ENCODE measurements at regions not wholly inside any gene's neighbourhood (a gene's known extent, or its start where the extent isn't known, plus 50 kb on each side); places are given as distances from the start of the nearest gene placed in this dataset.

DNA sequence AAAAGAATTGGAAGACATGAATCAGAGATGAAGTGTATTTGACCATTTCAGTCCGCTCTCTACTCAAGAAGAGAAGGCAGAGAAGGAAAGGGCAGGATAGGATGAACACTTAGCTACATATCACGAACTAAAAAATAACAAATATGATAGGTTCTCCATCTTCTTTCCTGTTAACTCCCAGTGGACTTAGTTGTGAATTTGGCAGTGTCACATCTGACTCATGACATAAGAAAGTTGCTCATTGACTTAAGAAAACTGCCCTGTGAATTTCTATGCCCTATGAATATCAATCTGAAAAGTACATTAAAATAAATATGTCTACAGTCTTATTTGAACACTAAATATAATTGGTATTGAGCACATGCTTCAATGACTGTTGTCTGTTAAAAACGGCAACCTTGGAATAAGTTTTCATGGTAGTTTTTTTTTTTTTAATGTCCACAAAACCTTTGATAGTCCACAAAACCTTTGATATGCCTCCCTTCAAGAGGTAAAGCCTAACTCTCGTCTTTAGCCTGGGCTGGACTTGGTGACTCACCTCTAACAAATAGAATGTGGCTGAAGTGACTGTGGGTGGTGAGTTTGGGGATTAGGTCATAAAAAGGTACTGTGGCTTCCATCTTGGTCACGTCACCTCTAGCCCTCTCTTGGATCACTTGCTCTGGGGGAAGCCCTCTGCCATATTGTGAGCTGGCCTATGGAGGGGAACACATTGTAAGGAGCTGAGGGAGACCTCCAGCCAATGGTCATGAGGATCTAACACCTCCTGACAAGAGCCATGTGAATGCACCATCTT is 184.7 kb upstream of the S100G start:
- no peak for DNase-seq (ENCODE audit: low spot score in 2 of 2)

DNA sequence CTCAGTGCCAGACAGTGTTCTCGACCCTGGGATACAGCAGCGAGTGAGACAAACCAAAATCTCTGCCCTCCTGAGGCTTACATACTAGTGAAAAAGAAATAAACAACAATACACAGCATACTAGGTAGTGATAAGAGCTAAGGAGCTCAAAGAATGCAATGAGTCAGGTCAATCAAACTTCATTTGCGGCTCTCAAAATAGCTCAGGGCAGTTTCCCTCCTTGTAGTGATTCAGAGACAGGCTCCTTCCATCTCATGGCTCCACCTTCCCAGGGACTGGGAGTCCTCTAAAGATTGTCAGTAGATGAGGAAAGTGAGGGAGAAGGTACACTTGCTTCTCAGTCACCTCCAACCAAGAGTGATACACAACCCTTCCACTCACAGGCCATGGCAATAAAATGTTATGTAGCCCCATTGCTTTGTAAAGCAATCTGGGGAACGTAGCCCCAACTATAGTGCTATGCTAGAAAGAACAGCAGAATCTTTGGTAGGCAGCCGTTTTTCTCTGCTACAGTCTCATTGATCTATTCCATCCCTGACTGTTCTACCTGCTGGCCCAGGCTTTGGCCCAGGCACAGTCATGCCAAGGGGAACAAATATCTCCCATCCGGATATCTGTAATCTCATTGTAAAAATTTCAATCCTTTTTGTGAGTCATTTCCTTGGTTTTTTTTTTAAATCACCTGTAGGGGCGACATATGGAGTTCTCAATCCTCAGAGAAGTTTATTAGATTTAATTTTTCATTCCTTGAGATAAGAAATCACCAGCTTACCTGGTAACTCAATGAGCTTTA is 183.1 kb upstream of the S100G start:
- H3K4me1 ChIP-seq = peaks cover 7% of the 10 kb centered on the region
- in situ Hi-C loops (cut with MboI; ENCODE audit: low sequenced_read_pairs) = no loop called here
- no peak for DNase-seq (ENCODE audit: low spot score in 2 of 2)
- no peak overlapping the region for H3K4me3 ChIP-seq
- peaks cover 27% of the 10 kb centered on the region for H3K27me3 ChIP-seq (ENCODE audit: low read depth)
- no peaks in the 10 kb centered on the region for H3K36me3 ChIP-seq (replicated peaks)
- no peaks in the 10 kb centered on the region for H3K9me3 ChIP-seq

More for the DNA sequence above, 184.7 kb upstream of the S100G start:
- H3K4me3 ChIP-seq = no peak overlapping the region
- no peaks in the 10 kb centered on the region for H3K36me3 ChIP-seq (replicated peaks)
- no peaks in the 10 kb centered on the region for H3K9me3 ChIP-seq
- H3K4me1 ChIP-seq = peaks cover 7% of the 10 kb centered on the region
- H3K27me3 ChIP-seq (ENCODE audit: low read depth) = peaks cover 21% of the 10 kb centered on the region
- in situ Hi-C loops (cut with MboI; ENCODE audit: low sequenced_read_pairs) = no loop called here

DNA sequence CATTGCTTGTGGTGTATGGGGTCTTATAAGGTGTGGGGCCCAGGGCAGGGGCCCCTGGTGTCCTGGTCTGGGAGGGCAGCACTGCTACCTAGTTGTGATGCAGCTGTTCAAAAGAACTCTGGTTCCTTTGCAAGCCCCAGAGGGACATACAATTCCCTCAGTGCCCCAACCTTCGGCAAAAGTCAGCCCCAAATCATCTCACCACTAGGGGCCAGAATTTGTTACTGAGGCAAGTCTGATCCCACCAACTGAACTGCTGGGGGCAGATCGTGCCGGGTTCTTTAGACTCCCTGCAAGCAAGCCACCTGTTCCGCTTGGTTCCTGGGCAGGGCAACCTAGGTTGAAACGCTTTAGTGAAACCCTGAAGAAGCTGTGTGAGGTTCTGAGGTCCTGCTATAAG is 180.1 kb upstream of the S100G start:
- no peaks in the 10 kb centered on the region for H3K36me3 ChIP-seq (replicated peaks)
- no peak overlapping the region for H3K4me3 ChIP-seq
- H3K27me3 ChIP-seq (ENCODE audit: low read depth) = peaks cover 40% of the 10 kb centered on the region
- no peaks in the 10 kb centered on the region for H3K9me3 ChIP-seq
- DNase-seq (ENCODE audit: low spot score in 2 of 2) = peak in 1 of 2 experiments; percentile 17
- H3K4me1 ChIP-seq = 0 out of 2 replicates have a peak, but pooled peaks cover 2% of the 10 kb centered on the region
- in situ Hi-C loops (cut with MboI; ENCODE audit: low sequenced_read_pairs) = no loop called here

- DNase-seq (ENCODE audit: low spot score in 2 of 2) = no peak
- no peaks in the 10 kb centered on the region for H3K9me3 ChIP-seq
- peaks cover 34% of the 10 kb centered on the region for H3K27me3 ChIP-seq (ENCODE audit: low read depth)
- no peaks in the 10 kb centered on the region for H3K4me1 ChIP-seq
- in situ Hi-C loops (cut with MboI; ENCODE audit: low sequenced_read_pairs) = no loop called here
- H3K4me3 ChIP-seq = no peak overlapping the region
- H3K36me3 ChIP-seq (replicated peaks) = no peaks in the 10 kb centered on the region
Measured at GRCh38 chrX:16472345-16472744, 177.6 kb upstream of the S100G start.

GRCh38 chrX:16474511-16474910 is 175.4 kb upstream of the S100G start:
- H3K4me1 ChIP-seq = no peaks in the 10 kb centered on the region
- DNase-seq (ENCODE audit: low spot score in 2 of 2) = no peak
- H3K9me3 ChIP-seq = no peaks in the 10 kb centered on the region
- in situ Hi-C loops (cut with MboI; ENCODE audit: low sequenced_read_pairs) = no loop called here
- no peaks in the 10 kb centered on the region for H3K36me3 ChIP-seq (replicated peaks)
- H3K4me3 ChIP-seq = no peak overlapping the region
- peaks cover 22% of the 10 kb centered on the region for H3K27me3 ChIP-seq (ENCODE audit: low read depth)

DNA sequence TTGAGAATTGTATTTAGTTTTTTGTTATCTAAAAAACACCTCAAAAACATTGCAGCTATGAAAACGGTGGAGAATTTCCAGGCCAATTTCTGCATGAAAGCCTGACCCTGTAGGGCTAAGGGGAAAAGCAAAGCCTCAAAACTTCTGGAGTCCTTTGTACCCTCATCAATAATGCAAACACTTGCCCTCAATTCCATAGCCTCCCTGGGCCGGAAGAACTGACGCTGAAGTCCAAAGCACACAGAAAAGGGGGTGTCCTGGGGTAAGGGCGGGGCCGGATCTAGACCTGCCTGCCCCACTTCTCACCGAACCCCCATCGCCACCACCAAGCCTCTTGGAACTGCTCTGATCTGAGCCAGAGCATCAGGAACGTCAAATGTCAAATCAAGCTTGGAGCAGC is 173.9 kb upstream of the S100G start:
- in situ Hi-C loops (cut with MboI; ENCODE audit: low sequenced_read_pairs) = no loop called here
- Histone ChIP-seq H3K9me3 (no peaks in the 10 kb centered on the region), H3K4me1 (no peaks in the 10 kb centered on the region), H3K36me3 (replicated peaks) (no peaks in the 10 kb centered on the region), H3K4me3 (no peak overlapping the region), H3K27me3 (ENCODE audit: low read depth) (peaks cover 21% of the 10 kb centered on the region)
- DNase-seq (ENCODE audit: low spot score in 2 of 2) = no peak

GRCh38 chrX:16476692-16477091 is 173.3 kb upstream of the S100G start:
- Histone ChIP-seq H3K27me3 (ENCODE audit: low read depth) (peaks cover 14% of the 10 kb centered on the region), H3K4me3 (no peak overlapping the region), H3K9me3 (no peaks in the 10 kb centered on the region), H3K36me3 (replicated peaks) (no peaks in the 10 kb centered on the region), H3K4me1 (no peaks in the 10 kb centered on the region)
- in situ Hi-C loops (cut with MboI; ENCODE audit: low sequenced_read_pairs) = no loop called here
- no peak for DNase-seq (ENCODE audit: low spot score in 2 of 2)

GRCh38 chrX:16479206-16479869 is 170.6 kb upstream of the S100G start:
- in situ Hi-C loops (cut with MboI; ENCODE audit: low sequenced_read_pairs) = no loop called here
- no peak overlapping the region for H3K4me3 ChIP-seq
- peaks cover 8% of the 10 kb centered on the region for H3K4me1 ChIP-seq
- no peaks in the 10 kb centered on the region for H3K36me3 ChIP-seq (replicated peaks)
- H3K27me3 ChIP-seq (ENCODE audit: low read depth) = no peaks in the 10 kb centered on the region; the same call in 1 of the 2 replicates
- no peaks in the 10 kb centered on the region for H3K9me3 ChIP-seq
- no peak for DNase-seq (ENCODE audit: low spot score in 2 of 2)

DNA sequence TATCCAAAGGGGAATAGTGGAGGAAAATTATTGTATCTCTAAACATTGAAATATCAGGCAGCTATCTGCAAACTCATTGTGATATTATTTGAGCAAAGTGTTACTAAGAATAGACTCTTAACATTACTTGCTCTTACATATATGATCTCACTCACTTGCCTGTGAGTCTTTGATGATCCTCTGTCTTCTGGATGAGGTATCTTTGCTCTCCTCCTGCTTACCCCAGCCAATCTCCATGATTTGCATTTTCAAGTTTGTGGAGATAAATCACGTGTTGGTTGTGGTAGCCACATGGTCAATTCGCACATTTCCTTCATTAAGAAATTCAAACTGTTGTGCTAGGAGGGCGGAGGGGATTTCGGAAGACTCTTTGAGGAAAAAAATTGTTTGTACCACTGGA is 169.9 kb upstream of the S100G start:
- Histone ChIP-seq H3K36me3 (replicated peaks) (no peaks in the 10 kb centered on the region), H3K27me3 (ENCODE audit: low read depth) (no peaks in the 10 kb centered on the region; the same call in 1 of the 2 replicates), H3K4me1 (peaks cover 8% of the 10 kb centered on the region), H3K9me3 (no peaks in the 10 kb centered on the region), H3K4me3 (no peak overlapping the region)
- DNase-seq (ENCODE audit: low spot score in 2 of 2) = no peak
- in situ Hi-C loops (cut with MboI; ENCODE audit: low sequenced_read_pairs) = no loop called here

DNA sequence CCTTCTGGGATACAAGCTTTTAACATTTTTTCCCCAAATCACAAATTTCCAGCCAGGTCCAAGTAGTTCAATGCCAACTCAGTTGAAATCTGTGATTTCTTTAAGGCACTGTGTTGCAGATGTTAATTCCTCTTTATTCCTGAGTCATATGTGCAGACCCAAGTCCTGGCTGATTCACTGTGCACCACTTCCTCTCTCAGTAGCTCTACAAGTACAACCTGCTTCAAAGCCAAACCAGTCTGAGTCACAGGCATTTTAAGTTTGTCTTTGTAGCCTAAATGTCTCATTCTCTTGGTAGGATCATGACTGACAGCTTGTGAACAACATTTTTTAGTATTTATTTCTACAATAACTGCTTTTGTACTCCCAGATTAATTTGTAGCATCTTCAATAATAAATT is 165.6 kb upstream of the S100G start:
- H3K9me3 ChIP-seq = no peaks in the 10 kb centered on the region
- H3K4me3 ChIP-seq = no peak overlapping the region
- peaks cover 13% of the 10 kb centered on the region for H3K4me1 ChIP-seq
- no peaks in the 10 kb centered on the region for H3K36me3 ChIP-seq (replicated peaks)
- no peaks in the 10 kb centered on the region; the same call in 1 of the 2 replicates for H3K27me3 ChIP-seq (ENCODE audit: low read depth)
- in situ Hi-C loops (cut with MboI; ENCODE audit: low sequenced_read_pairs) = no loop called here
- DNase-seq (ENCODE audit: low spot score in 2 of 2) = no peak

DNA sequence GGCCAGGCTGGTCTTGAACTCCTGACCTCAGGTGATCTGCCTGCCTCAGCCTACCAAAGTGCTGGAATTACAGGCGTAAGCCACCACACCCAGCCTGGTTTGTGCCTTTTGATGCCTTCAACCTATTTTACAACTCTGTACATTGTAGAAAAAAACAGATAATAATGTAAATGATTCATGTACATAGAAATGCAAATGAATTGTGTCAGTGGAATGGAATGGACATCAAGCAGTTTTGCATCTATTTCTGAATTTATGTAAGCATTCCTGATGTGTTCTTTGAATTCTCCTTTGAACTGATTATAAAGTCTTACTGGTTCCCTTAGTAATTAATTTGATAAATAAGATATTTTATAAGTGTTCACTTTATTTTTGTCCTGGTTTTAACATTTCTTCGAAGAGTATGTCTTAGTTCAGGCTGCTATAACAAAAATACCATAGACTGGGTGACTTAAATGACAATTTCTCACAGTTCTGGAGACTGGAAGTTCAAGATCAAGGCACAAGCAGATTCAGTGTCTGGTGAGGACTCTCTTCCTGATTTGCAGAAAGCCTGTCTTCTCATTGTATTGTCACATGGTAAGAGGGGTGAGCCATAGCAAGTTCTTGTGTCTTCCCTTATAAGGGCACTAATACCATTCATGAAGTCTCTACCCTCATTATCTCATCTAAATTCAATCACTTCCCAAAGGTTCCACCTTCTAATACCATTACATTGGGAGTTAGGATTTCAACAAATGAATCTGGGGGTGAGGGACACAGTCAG is 162.2 kb upstream of the S100G start:
- peak; percentile 12 to 21 for DNase-seq (ENCODE audit: low spot score in 2 of 2)
- no peak overlapping the region for H3K4me3 ChIP-seq
- H3K4me1 ChIP-seq = peaks cover 13% of the 10 kb centered on the region
- H3K9me3 ChIP-seq = no peaks in the 10 kb centered on the region
- no peaks in the 10 kb centered on the region for H3K36me3 ChIP-seq (replicated peaks)
- in situ Hi-C loops (cut with MboI; ENCODE audit: low sequenced_read_pairs) = no loop called here
- H3K27me3 ChIP-seq (ENCODE audit: low read depth) = no peaks in the 10 kb centered on the region; the same call in 1 of the 2 replicates

DNA sequence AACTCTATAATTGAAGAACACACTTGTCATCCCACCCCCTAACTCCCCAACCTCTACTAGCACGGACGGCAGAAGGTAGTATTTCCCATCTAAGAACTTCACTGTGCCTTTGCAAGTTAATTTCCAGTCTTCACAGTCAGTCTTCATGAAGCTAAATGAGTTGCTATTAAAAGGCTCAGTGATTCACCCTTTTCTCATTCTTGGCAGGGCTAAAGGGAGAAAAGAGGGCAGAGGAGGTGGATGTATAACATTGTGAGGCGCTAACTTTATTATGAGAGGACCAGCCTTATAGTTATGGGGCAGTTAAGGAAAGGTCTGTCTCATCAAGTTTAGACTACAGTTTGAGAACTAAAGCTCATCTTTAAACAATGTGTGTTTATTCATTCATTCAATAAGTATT is 161.0 kb upstream of the S100G start:
- in situ Hi-C loops (cut with MboI; ENCODE audit: low sequenced_read_pairs) = no loop called here
- Histone ChIP-seq H3K4me3 (no peak overlapping the region), H3K27me3 (ENCODE audit: low read depth) (no peaks in the 10 kb centered on the region; the same call in 1 of the 2 replicates), H3K4me1 (peaks cover 5% of the 10 kb centered on the region; the same call in 1 of the 2 replicates), H3K36me3 (replicated peaks) (no peaks in the 10 kb centered on the region), H3K9me3 (no peaks in the 10 kb centered on the region)
- DNase-seq (ENCODE audit: low spot score in 2 of 2) = no peak

DNA sequence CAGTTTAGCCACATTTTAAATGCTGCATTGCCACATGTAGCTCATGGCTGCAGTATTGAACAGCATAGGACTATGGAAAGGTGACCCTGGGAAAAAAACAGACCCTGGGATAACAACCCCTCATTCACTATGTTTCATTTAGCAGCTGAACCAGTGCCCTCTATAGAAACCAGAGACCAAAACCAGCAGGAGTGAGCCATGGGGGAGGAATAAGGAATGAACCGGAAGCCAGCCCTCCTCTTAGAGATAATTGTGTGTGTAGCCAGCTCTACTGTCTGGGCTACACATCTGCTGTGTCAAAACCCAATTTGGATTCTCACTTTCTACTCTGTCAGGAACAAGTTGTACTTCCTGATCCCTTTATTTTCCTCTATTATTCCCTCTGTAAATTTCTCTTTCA is 158.5 kb upstream of the S100G start:
- in situ Hi-C loops (cut with MboI; ENCODE audit: low sequenced_read_pairs) = no loop called here
- DNase-seq (ENCODE audit: low spot score in 2 of 2) = no peak
- H3K36me3 ChIP-seq (replicated peaks) = no peaks in the 10 kb centered on the region
- H3K4me3 ChIP-seq = no peak overlapping the region
- no peaks in the 10 kb centered on the region for H3K9me3 ChIP-seq
- H3K4me1 ChIP-seq = peaks cover 5% of the 10 kb centered on the region; the same call in 1 of the 2 replicates
- no peaks in the 10 kb centered on the region; the same call in 1 of the 2 replicates for H3K27me3 ChIP-seq (ENCODE audit: low read depth)

All from HAP-1 (cell line).